Right renal cortex interstitium (tissue), 3 donors: ENCODE measurements at regions not wholly inside any gene's neighbourhood (a gene's known extent, or its start where the extent isn't known, plus 50 kb on each side); places are given as distances from the start of the nearest gene placed in this dataset.

Experiments
- DNase-seq, 3 donors: peaks; one replicate each; pipeline ENCODE4 v3.0.0-alpha.2; 2013; ENCODE audit warnings: low read depth in 3 of 3, low spot score in 2 of 3

DNA sequence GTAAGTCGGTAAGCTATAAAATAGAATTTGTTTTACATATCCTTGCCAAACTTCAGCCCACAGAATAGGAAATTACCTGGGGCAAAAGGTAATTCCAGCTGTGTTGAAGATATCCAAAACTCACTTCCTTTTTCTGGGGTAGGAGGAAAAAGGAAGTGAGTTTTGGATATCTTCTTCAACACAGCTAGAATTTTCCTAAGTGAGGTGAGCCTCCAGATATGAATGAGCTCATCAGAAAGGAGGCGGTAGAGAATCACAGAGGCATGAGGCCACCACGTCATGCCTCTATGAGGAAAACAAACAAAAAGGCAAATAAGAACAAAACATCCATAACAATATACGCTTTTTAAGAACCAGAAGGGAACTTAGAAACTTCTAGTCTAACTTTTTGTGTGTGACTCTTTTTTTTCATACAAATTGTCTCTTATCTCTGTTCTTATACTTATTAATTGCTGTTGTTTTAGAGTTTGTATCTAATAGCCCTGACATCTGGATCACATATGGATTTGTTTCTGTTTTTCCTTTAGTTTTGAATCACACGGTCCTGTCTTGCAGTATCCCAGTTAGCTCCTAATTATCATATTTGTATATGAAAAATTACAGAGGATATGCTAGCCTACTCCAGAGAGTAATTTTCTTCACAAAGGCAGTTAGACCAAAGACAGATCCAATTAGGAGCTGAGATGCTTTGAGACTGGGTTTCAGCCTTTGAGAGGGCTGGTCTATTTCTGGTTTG lies 104.5 kb downstream of the RBM43 start:
- DNase-seq = no peak

DNA sequence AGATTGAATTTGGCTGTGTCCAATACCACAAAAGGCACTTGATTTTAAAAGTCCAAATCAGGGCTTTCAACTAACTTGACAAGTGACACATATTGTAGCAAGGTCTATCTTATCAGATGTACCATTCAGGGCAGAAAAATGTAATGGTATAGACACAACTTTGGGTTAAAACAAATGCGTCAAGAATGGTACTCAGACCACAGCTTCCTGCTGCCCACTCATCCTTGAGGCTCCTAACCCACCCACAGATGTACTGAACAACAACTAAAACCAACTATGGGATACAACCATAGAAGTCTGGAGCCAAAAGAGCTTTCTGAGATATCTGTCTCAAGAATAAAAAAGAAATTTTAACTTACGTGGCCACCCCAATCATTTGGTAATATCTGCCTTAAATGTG lies 105.2 kb downstream of the RBM43 start:
- no peak for DNase-seq

DNA sequence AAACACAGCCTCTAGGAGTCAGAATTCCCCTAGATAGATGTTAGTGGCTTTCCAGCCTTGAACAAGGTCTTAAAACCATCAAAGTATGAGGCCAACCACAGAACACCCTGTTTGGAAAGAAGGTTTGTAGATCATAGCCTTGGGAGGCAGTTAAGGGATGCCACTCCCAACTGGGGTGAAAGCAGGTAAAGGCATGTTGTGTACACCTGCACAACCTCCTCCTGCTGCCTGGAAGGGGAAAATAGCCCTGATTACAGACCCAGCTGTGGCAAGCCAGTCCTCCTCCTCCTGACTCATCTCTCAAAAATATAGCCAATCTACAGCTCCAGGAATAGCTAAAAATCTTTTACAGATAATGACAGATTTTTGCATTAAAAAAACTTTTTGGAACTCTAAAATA lies 108.1 kb downstream of the RBM43 start:
- no peak for DNase-seq

- DNase-seq = no peak
Measured at GRCh38 chr2:151150331-151151320, 111.0 kb downstream of the RBM43 start.

- no peak for DNase-seq
Measured at GRCh38 chr2:151138507-151138906, 123.2 kb downstream of the RBM43 start.

GRCh38 chr2:151137526-151137925 lies 124.1 kb downstream of the RBM43 start:
- DNase-seq = no peak

DNA sequence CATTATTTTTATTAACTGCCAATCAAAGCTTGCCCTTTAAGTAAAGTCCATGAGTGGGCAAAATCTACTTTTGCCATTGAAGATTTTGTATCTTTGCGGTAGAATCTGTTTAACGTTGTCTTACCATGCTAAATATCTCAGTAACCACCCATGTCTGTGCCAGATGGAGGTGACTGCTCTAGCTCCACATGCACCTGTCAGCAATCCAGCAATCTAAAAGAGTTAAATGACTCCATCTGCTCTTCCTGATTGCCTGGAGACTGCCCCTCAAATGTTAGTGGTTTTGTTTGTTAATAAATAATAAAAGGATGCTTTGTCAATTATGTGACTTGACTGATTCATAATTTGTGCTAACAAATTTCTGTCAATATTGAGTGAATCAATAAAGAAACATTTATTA lies 141.7 kb downstream of the RBM43 start:
- DNase-seq = no peak

- no peak for DNase-seq
Measured at GRCh38 chr2:151119374-151119773, 142.3 kb downstream of the RBM43 start.

GRCh38 chr2:151118269-151118668 lies 143.4 kb downstream of the RBM43 start:
- no peak for DNase-seq

- no peak for DNase-seq
Measured at GRCh38 chr2:151114874-151115273, 146.8 kb downstream of the RBM43 start.

DNA sequence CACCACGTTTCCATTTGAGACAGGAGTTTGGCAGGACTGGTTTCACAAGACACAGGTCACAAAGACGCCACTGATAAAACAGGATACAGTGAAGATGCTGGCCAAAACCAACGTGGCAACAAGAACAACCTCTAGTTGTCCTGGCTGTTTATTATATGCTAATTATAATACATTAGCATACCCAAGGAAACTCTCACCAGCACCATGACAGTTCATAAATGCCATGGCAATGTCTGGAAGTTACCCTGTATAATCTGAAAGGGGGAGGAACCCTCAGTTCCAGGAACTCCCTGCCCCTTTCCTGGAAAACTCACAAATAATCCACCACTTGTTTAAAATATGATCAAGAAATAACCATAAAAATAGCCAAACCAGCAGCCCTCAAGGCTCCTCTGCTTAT lies 148.3 kb downstream of the RBM43 start:
- DNase-seq = no peak

- no peak for DNase-seq
Measured at GRCh38 chr2:151111599-151112278, 149.9 kb downstream of the RBM43 start.

GRCh38 chr2:151106805-151107506 lies 154.7 kb downstream of the RBM43 start:
- no peak for DNase-seq

DNA sequence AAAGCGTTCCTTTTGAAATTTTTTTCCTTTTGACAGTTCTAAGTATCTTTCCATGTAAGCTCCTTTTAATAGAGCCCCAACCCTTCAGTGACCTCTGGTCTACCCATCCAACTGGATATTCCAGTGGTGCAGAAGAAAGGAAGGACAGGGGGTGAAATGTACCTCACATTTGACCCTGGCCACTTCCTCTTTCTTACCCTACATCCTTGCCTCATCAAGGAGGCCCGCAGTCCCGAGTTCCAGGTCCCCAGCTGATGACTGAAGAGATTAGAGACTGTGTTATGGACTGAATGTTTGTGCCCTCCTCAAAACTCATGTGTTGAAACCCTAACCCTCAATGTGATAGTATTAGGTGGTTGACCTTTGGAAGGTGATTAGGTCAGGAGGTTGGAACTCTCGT lies 158.1 kb downstream of the RBM43 start:
- no peak for DNase-seq

GRCh38 chr2:151102226-151102625 lies 159.4 kb downstream of the RBM43 start:
- DNase-seq = no peak

DNA sequence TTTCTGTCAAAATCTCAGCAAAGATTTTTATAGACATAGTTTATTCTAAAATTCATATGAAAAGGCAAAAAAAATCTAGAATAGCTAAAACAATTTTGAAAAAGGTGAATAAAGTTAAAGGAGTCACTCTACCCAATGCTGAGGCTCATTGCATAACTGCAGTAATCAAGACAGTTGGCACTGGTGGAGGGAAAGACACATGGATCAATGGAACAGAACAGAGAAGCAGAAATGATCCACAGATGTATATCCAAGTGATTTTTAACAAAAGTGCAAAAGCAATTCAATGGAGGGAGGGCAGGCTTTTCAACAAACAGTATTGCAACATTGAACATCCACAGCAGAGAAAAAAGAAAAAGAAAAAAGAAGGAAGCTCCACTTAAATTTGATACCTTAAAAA lies 162.8 kb downstream of the RBM43 start:
- no peak for DNase-seq

- DNase-seq = no peak
Measured at GRCh38 chr2:151097895-151098294, 163.8 kb downstream of the RBM43 start.

GRCh38 chr2:151097128-151097527 lies 164.5 kb downstream of the RBM43 start:
- no peak for DNase-seq

GRCh38 chr2:151096235-151096634 lies 165.4 kb downstream of the RBM43 start:
- DNase-seq = no peak

GRCh38 chr2:151095463-151095862 lies 166.2 kb downstream of the RBM43 start:
- no peak for DNase-seq

DNA sequence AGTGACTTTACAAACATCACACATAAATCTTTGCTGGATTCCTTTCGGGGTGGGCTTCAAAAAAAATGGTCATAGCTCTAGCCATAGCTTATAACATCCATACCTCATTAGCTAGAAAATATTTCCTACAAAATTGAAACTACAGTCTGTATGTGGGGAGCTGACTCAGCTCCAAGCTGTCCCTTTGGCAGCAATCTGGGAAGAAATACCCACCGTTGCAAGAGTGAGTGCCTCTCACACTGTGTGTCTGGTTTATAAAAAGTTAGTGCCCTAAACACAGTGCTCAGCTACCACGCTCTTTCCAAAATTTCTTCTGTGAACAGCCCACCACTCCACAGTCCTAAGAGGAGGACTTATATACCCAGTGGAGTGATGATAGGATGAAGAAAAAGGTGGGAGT lies 170.1 kb downstream of the RBM43 start:
- DNase-seq = no peak
